ENCODE measurements at regions not wholly inside any gene's neighbourhood (a gene's known extent, or its start where the extent isn't known, plus 50 kb on each side); places are given as distances from the start of the nearest gene placed in this dataset.
"Not testable (repeated sequence)": the region's sequence is repeated elsewhere in the genome, so short reads cannot be mapped to it uniquely, and the experiment has no call there.

- H3K36me3 ChIP-seq (ENCODE audit: insufficient read depth, low read depth, low read length), result peaks cover 10% of the 10 kb centered on the region; the same call in 1 of the 2 replicates
- H3K27me3 ChIP-seq (ENCODE audit: insufficient read depth, low read length), result no peaks in the 10 kb centered on the region
- H3K9ac ChIP-seq (ENCODE audit: low read depth, low read length), result peak overlapping the region; percentile 3; the same call in 1 of the 2 replicates
- H3K4me3 ChIP-seq (ENCODE audit: low read length), result peak overlapping the region; percentile 29; the same call in 1 of the 2 replicates
- no peak overlapping the region for H3K27ac ChIP-seq (ENCODE audit: low read length)
- no peaks in the 10 kb centered on the region for H3K9me3 ChIP-seq (ENCODE audit: insufficient read depth, low read depth, low read length)
- H3K4me1 ChIP-seq (ENCODE audit: insufficient read depth, low read length), result peaks cover 4% of the 10 kb centered on the region; the same call in 1 of the 2 replicates
Observed at GRCh38 chr6:27143474-27144026, 104.0 kb upstream of the PRSS16 start.

- Histone ChIP-seq H3K9me3 (ENCODE audit: insufficient read depth, low read depth, low read length) (no peaks in the 10 kb centered on the region), H3K9ac (ENCODE audit: low read depth, low read length) (peak overlapping the region; percentile 95), H3K36me3 (ENCODE audit: insufficient read depth, low read depth, low read length) (peaks cover 10% of the 10 kb centered on the region; the same call in 1 of the 2 replicates), H3K27ac (ENCODE audit: low read length) (no peak overlapping the region), H3K4me1 (ENCODE audit: insufficient read depth, low read length) (peaks cover 6% of the 10 kb centered on the region; the same call in 1 of the 2 replicates), H3K27me3 (ENCODE audit: insufficient read depth, low read length) (no peaks in the 10 kb centered on the region), H3K4me3 (ENCODE audit: low read length) (peak overlapping the region; percentile 75)
Observed at GRCh38 chr6:27144740-27145079, 102.8 kb upstream of the PRSS16 start.

GRCh38 chr6:27145731-27146455 lies 101.6 kb upstream of the PRSS16 start:
- Histone ChIP-seq H3K36me3 (ENCODE audit: insufficient read depth, low read depth, low read length) (peaks cover 10% of the 10 kb centered on the region; the same call in 1 of the 2 replicates), H3K9ac (ENCODE audit: low read depth, low read length) (peak overlapping the region; percentile 95), H3K27me3 (ENCODE audit: insufficient read depth, low read length) (no peaks in the 10 kb centered on the region), H3K27ac (ENCODE audit: low read length) (peak overlapping the region; percentile 35), H3K4me3 (ENCODE audit: low read length) (peak overlapping the region; percentile 75), H3K9me3 (ENCODE audit: insufficient read depth, low read depth, low read length) (no peaks in the 10 kb centered on the region), H3K4me1 (ENCODE audit: insufficient read depth, low read length) (peaks cover 6% of the 10 kb centered on the region; the same call in 1 of the 2 replicates)

- not testable (repeated sequence) for H3K4me1 ChIP-seq (ENCODE audit: insufficient read depth, low read length); H3K27me3 ChIP-seq (ENCODE audit: insufficient read depth, low read length); H3K9me3 ChIP-seq (ENCODE audit: insufficient read depth, low read depth, low read length)
- Histone ChIP-seq H3K4me3 (ENCODE audit: low read length) (peak overlapping the region; percentile 75), H3K27ac (ENCODE audit: low read length) (peak overlapping the region; percentile 35), H3K9ac (ENCODE audit: low read depth, low read length) (peak overlapping the region; percentile 95), H3K36me3 (ENCODE audit: insufficient read depth, low read depth, low read length) (peaks cover 10% of the 10 kb centered on the region; the same call in 1 of the 2 replicates)
Observed at GRCh38 chr6:27146456-27146705, 101.1 kb upstream of the PRSS16 start.

GRCh38 chr6:27146706-27147505 lies 100.6 kb upstream of the PRSS16 start:
- Histone ChIP-seq H3K4me1 (ENCODE audit: insufficient read depth, low read length) (peaks cover 6% of the 10 kb centered on the region; the same call in 1 of the 2 replicates), H3K9me3 (ENCODE audit: insufficient read depth, low read depth, low read length) (no peaks in the 10 kb centered on the region), H3K4me3 (ENCODE audit: low read length) (peak overlapping the region; percentile 75)

GRCh38 chr6:27148404-27148795 lies 99.1 kb upstream of the PRSS16 start:
- Histone ChIP-seq H3K36me3 (ENCODE audit: insufficient read depth, low read depth, low read length) (peaks cover 2% of the 10 kb centered on the region; the same call in 1 of the 2 replicates), H3K4me3 (ENCODE audit: low read length) (peak overlapping the region; percentile 75; the same call in 1 of the 2 replicates), H3K9ac (ENCODE audit: low read depth, low read length) (peak overlapping the region; percentile 96; the same call in 1 of the 2 replicates), H3K9me3 (ENCODE audit: insufficient read depth, low read depth, low read length) (no peaks in the 10 kb centered on the region), H3K27me3 (ENCODE audit: insufficient read depth, low read length) (no peaks in the 10 kb centered on the region), H3K27ac (ENCODE audit: low read length) (no peak overlapping the region), H3K4me1 (ENCODE audit: insufficient read depth, low read length) (peaks cover 6% of the 10 kb centered on the region; the same call in 1 of the 2 replicates)

More at GRCh38 chr6:27146706-27147505, 100.6 kb upstream of the PRSS16 start:
- peak overlapping the region; percentile 71 for H3K27ac ChIP-seq (ENCODE audit: low read length)
- peaks cover 10% of the 10 kb centered on the region; the same call in 1 of the 2 replicates for H3K36me3 ChIP-seq (ENCODE audit: insufficient read depth, low read depth, low read length)
- H3K9ac ChIP-seq (ENCODE audit: low read depth, low read length), result peak overlapping the region; percentile 96
- H3K27me3 ChIP-seq (ENCODE audit: insufficient read depth, low read length), result no peaks in the 10 kb centered on the region

- H3K27ac ChIP-seq (ENCODE audit: low read length), result peak overlapping the region; percentile 67
- H3K4me1 ChIP-seq (ENCODE audit: insufficient read depth, low read length), result peaks cover 6% of the 10 kb centered on the region; the same call in 1 of the 2 replicates
- no peaks in the 10 kb centered on the region for H3K9me3 ChIP-seq (ENCODE audit: insufficient read depth, low read depth, low read length)
- no peak overlapping the region for H3K4me3 ChIP-seq (ENCODE audit: low read length)
- no peaks in the 10 kb centered on the region for H3K27me3 ChIP-seq (ENCODE audit: insufficient read depth, low read length)
- H3K36me3 ChIP-seq (ENCODE audit: insufficient read depth, low read depth, low read length), result no peaks in the 10 kb centered on the region
- H3K9ac ChIP-seq (ENCODE audit: low read depth, low read length), result no peak overlapping the region
Observed at GRCh38 chr6:27149150-27149549, 98.4 kb upstream of the PRSS16 start.

GRCh38 chr6:27154696-27155095 lies 92.8 kb upstream of the PRSS16 start:
- no peaks in the 10 kb centered on the region for H3K36me3 ChIP-seq (ENCODE audit: insufficient read depth, low read depth, low read length)
- no peaks in the 10 kb centered on the region for H3K9me3 ChIP-seq (ENCODE audit: insufficient read depth, low read depth, low read length)
- no peak overlapping the region for H3K9ac ChIP-seq (ENCODE audit: low read depth, low read length)
- no peak overlapping the region for H3K4me3 ChIP-seq (ENCODE audit: low read length)
- no peak overlapping the region for H3K27ac ChIP-seq (ENCODE audit: low read length)
- no peaks in the 10 kb centered on the region for H3K4me1 ChIP-seq (ENCODE audit: insufficient read depth, low read length)
- peaks cover 22% of the 10 kb centered on the region; the same call in 1 of the 2 replicates for H3K27me3 ChIP-seq (ENCODE audit: insufficient read depth, low read length)

- Histone ChIP-seq H3K9me3 (ENCODE audit: insufficient read depth, low read depth, low read length) (no peaks in the 10 kb centered on the region), H3K27me3 (ENCODE audit: insufficient read depth, low read length) (peaks cover 22% of the 10 kb centered on the region; the same call in 1 of the 2 replicates), H3K4me1 (ENCODE audit: insufficient read depth, low read length) (peaks cover 14% of the 10 kb centered on the region), H3K9ac (ENCODE audit: low read depth, low read length) (peak overlapping the region; percentile 39; the same call in 1 of the 2 replicates), H3K27ac (ENCODE audit: low read length) (no peak overlapping the region), H3K36me3 (ENCODE audit: insufficient read depth, low read depth, low read length) (no peaks in the 10 kb centered on the region), H3K4me3 (ENCODE audit: low read length) (peak overlapping the region; percentile 85)
Observed at GRCh38 chr6:27156874-27157458, 90.5 kb upstream of the PRSS16 start.

GRCh38 chr6:27157459-27158315 lies 89.8 kb upstream of the PRSS16 start:
- no peaks in the 10 kb centered on the region for H3K36me3 ChIP-seq (ENCODE audit: insufficient read depth, low read depth, low read length)
- H3K9ac ChIP-seq (ENCODE audit: low read depth, low read length), result peak overlapping the region; percentile 39; the same call in 1 of the 2 replicates
- H3K27ac ChIP-seq (ENCODE audit: low read length), result no peak overlapping the region
- H3K27me3 ChIP-seq (ENCODE audit: insufficient read depth, low read length), result peaks cover 22% of the 10 kb centered on the region; the same call in 1 of the 2 replicates
- no peaks in the 10 kb centered on the region for H3K9me3 ChIP-seq (ENCODE audit: insufficient read depth, low read depth, low read length)
- H3K4me1 ChIP-seq (ENCODE audit: insufficient read depth, low read length), result peaks cover 14% of the 10 kb centered on the region
- peak overlapping the region; percentile 85 for H3K4me3 ChIP-seq (ENCODE audit: low read length)
